ENCODE measurements at regions not wholly inside any gene's neighbourhood (a gene's known extent, or its start where the extent isn't known, plus 50 kb on each side); places are given as distances from the start of the nearest gene placed in this dataset.

GRCh38 chr4:162767083-162767482, 399.6 kb downstream of the NAF1 start:
- TF ChIP-seq CTCF (IDR thresholded peaks at IDR 0.05; ENCODE audit: insufficient read depth, low read length, poor library complexity, severe bottlenecking) (no peak), EZH2phosphoT487 (conservative IDR thresholded peaks at IDR 0.05; ENCODE audit: low read length) (no peak)

All from SU-DHL-6 (cell line).